CD4-positive, CD25-positive, alpha-beta regulatory T cell (primary cell): ENCODE measurements at regions not wholly inside any gene's neighbourhood (a gene's known extent, or its start where the extent isn't known, plus 50 kb on each side); places are given as distances from the start of the nearest gene placed in this dataset.

Experiments
- ATAC-seq, 2 donors: fragments of 150-1000 bp; cut with Tn5 transposase; one replicate each; pipeline ENCODE4 v1.10.0; 2021; ENCODE audit warnings: low read depth in 2 of 2, moderate number of reproducible peaks in 2 of 2, moderate library complexity in 1 of 2
- DNase-seq, 3 donors: peaks; one replicate each; pipeline versions ENCODE4 v3.0.0 to v3.0.0-alpha.2; 2012 to 2022; ENCODE audit warnings: mixed read lengths in 1 of 3
- H3K27ac ChIP-seq: one replicate; pipeline ENCODE4 v1.7.0; 2013; ENCODE audit warnings: mild to moderate bottlenecking, low read length; ENCODE audit not compliant: insufficient read depth, poor library complexity, severe bottlenecking
- H3K27me3 ChIP-seq: one replicate; pipeline ENCODE4 v1.7.0; 2013; ENCODE audit warnings: low read length; ENCODE audit not compliant: control insufficient read depth, insufficient read depth
- H3K36me3 ChIP-seq: one replicate; pipeline ENCODE4 v1.7.0; 2013; ENCODE audit warnings: mild to moderate bottlenecking, low read length, moderate library complexity; ENCODE audit not compliant: control insufficient read depth, insufficient read depth
- H3K4me1 ChIP-seq: 2 replicates; pipeline ENCODE4 v1.7.0; 2013; ENCODE audit warnings: mild to moderate bottlenecking, low read length; ENCODE audit not compliant: insufficient read depth, control insufficient read depth, poor library complexity, severe bottlenecking
- H3K4me3 ChIP-seq: one replicate; pipeline ENCODE4 v1.7.0; 2013; ENCODE audit warnings: low read depth, mild to moderate bottlenecking, low read length, moderate library complexity
- H3K9me3 ChIP-seq, 2 experiments: 1 replicate in 1 of 2; 2 replicates in 1 of 2; pipeline ENCODE4 v1.7.0; 2013; ENCODE audit warnings: low read length in 2 of 2, mild to moderate bottlenecking in 1 of 2, moderate library complexity in 1 of 2; ENCODE audit not compliant: control insufficient read depth in 2 of 2
- H3K27ac Mint-ChIP-seq, 3 donors: one replicate each; pipeline ENCODE4 v1.8.0; 2020 to 2022; ENCODE audit warnings: mild to moderate bottlenecking in 3 of 3, mixed read lengths in 3 of 3, moderate library complexity in 2 of 3
- H3K27me3 Mint-ChIP-seq: one replicate; pipeline ENCODE4 v1.8.0; 2022; ENCODE audit warnings: mild to moderate bottlenecking, mixed read lengths
- H3K36me3 Mint-ChIP-seq: one replicate; pipeline ENCODE4 v1.8.0; 2020; ENCODE audit warnings: mixed read lengths
- H3K4me1 Mint-ChIP-seq, 4 donors: one replicate each; pipeline ENCODE4 v1.8.0; 2020 to 2022; ENCODE audit warnings: mixed read lengths in 4 of 4, mild to moderate bottlenecking in 1 of 4
- H3K4me3 Mint-ChIP-seq, 4 donors: one replicate each; pipeline ENCODE4 v1.8.0; 2020 to 2022; ENCODE audit warnings: mild to moderate bottlenecking in 4 of 4, mixed read lengths in 4 of 4, moderate library complexity in 3 of 4
- H3K9me3 Mint-ChIP-seq, 7 donors: one replicate each; pipeline ENCODE4 v1.8.0; 2020 to 2022; ENCODE audit warnings: mixed read lengths in 7 of 7, mild to moderate bottlenecking in 3 of 7, moderate library complexity in 2 of 7

- Histone ChIP-seq H3K27me3 (no peaks in the 10 kb centered on the region), H3K4me1 (no peaks in the 10 kb centered on the region), H3K9me3 (no peaks in the 10 kb centered on the region), H3K36me3 (no peaks in the 10 kb centered on the region), H3K27ac (no peak overlapping the region), H3K4me3 (no peak overlapping the region)
- H3K9me3 Mint-ChIP-seq = peaks cover 0 to 4% (median 0%) of the 10 kb centered on the region in 7 donors
- ATAC-seq (no peak), DNase-seq (no peak)
- no peak overlapping the region for H3K4me3 Mint-ChIP-seq
- no peak overlapping the region for H3K27ac Mint-ChIP-seq
- H3K4me1 Mint-ChIP-seq = no peaks in the 10 kb centered on the region
- H3K36me3 Mint-ChIP-seq = no peaks in the 10 kb centered on the region
- H3K27me3 Mint-ChIP-seq = peaks cover 4% of the 10 kb centered on the region
Measured at GRCh38 chr1:215501496-215501895, 65.6 kb upstream of the KCTD3 start.

GRCh38 chr1:215502081-215502480, 65.0 kb upstream of the KCTD3 start:
- Histone ChIP-seq H3K27me3 (no peaks in the 10 kb centered on the region), H3K4me1 (no peaks in the 10 kb centered on the region), H3K27ac (no peak overlapping the region), H3K9me3 (no peaks in the 10 kb centered on the region), H3K36me3 (no peaks in the 10 kb centered on the region), H3K4me3 (no peak overlapping the region)
- Mint-ChIP-seq H3K27ac (no peak overlapping the region), H3K27me3 (peaks cover 4% of the 10 kb centered on the region), H3K36me3 (no peaks in the 10 kb centered on the region), H3K9me3 (peaks cover 0 to 6% (median 0%) of the 10 kb centered on the region in 7 donors), H3K4me3 (no peak overlapping the region), H3K4me1 (no peaks in the 10 kb centered on the region)
- ATAC-seq (no peak), DNase-seq (no peak)

- H3K27me3 ChIP-seq = no peaks in the 10 kb centered on the region
- Mint-ChIP-seq H3K27ac (no peak overlapping the region), H3K36me3 (no peaks in the 10 kb centered on the region), H3K9me3 (peaks cover 0 to 21% (median 9%) of the 10 kb centered on the region in 7 donors), H3K4me3 (no peak overlapping the region), H3K4me1 (no peaks in the 10 kb centered on the region), H3K27me3 (peaks cover 2% of the 10 kb centered on the region)
- H3K4me1 ChIP-seq = no peaks in the 10 kb centered on the region
- DNase-seq (no peak), ATAC-seq (no peak)
- H3K36me3 ChIP-seq = no peaks in the 10 kb centered on the region
- peaks cover 4 to 6% of the 10 kb centered on the region in 2 experiments for H3K9me3 ChIP-seq
- H3K4me3 ChIP-seq = no peak overlapping the region
- no peak overlapping the region for H3K27ac ChIP-seq
Measured at GRCh38 chr1:215507119-215507518, 60.0 kb upstream of the KCTD3 start.

- H3K9me3 Mint-ChIP-seq = peaks cover 0 to 21% (median 9%) of the 10 kb centered on the region in 7 donors
- no peaks in the 10 kb centered on the region for H3K27me3 Mint-ChIP-seq
- H3K9me3 ChIP-seq = peaks cover 4 to 6% of the 10 kb centered on the region in 2 experiments
- no peak for ATAC-seq
- H3K36me3 ChIP-seq = no peaks in the 10 kb centered on the region
- H3K4me3 Mint-ChIP-seq = no peak overlapping the region
- H3K27ac ChIP-seq = no peak overlapping the region
- no peaks in the 10 kb centered on the region for H3K4me1 Mint-ChIP-seq
- H3K36me3 Mint-ChIP-seq = no peaks in the 10 kb centered on the region
- H3K4me3 ChIP-seq = no peak overlapping the region
- H3K27ac Mint-ChIP-seq = no peak overlapping the region
- no peak for DNase-seq
- no peaks in the 10 kb centered on the region for H3K4me1 ChIP-seq
- H3K27me3 ChIP-seq = no peaks in the 10 kb centered on the region
Measured at GRCh38 chr1:215508311-215508710, 58.8 kb upstream of the KCTD3 start.
